ENCODE measurements at regions not wholly inside any gene's neighbourhood (a gene's known extent, or its start where the extent isn't known, plus 50 kb on each side); places are given as distances from the start of the nearest gene placed in this dataset.

GRCh38 chr14:26941521-26941920 is 343.7 kb upstream of the NOVA1 start:
- no peaks in the 10 kb centered on the region for H3K4me1 ChIP-seq (ENCODE audit: control insufficient read depth, insufficient read depth, low read length)
- no peaks in the 10 kb centered on the region for H3K9me3 ChIP-seq (ENCODE audit: control insufficient read depth, insufficient read depth, low read depth, low read length)
- H3K27ac ChIP-seq (ENCODE audit: low read length), result no peak overlapping the region
- no peak for DNase-seq (ENCODE audit: low read depth, low spot score)
- no peaks in the 10 kb centered on the region for H3K36me3 ChIP-seq (ENCODE audit: control insufficient read depth, insufficient read depth, low read length)
- no peak for ATAC-seq
- in situ Hi-C loops (cut with HindIII; ENCODE audit: low pct_unique_long_range_greater_than_20kb, low sequenced_read_pairs), result no loop called here
- no peak overlapping the region for H3K4me3 ChIP-seq (ENCODE audit: low read depth in 2 of 2, low read length in 2 of 2)
- TF ChIP-seq, protein P1, sequence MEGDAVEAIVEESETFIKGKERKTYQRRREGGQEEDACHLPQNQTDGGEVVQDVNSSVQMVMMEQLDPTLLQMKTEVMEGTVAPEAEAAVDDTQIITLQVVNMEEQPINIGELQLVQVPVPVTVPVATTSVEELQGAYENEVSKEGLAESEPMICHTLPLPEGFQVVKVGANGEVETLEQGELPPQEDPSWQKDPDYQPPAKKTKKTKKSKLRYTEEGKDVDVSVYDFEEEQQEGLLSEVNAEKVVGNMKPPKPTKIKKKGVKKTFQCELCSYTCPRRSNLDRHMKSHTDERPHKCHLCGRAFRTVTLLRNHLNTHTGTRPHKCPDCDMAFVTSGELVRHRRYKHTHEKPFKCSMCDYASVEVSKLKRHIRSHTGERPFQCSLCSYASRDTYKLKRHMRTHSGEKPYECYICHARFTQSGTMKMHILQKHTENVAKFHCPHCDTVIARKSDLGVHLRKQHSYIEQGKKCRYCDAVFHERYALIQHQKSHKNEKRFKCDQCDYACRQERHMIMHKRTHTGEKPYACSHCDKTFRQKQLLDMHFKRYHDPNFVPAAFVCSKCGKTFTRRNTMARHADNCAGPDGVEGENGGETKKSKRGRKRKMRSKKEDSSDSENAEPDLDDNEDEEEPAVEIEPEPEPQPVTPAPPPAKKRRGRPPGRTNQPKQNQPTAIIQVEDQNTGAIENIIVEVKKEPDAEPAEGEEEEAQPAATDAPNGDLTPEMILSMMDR (IDR thresholded peaks at IDR 0.05), result no peak
- no peak for TF ChIP-seq SIN3A (IDR thresholded peaks at IDR 0.05; ENCODE audit: borderline replicate concordance, insufficient read depth, low read depth, low read length)
- no peak for TF ChIP-seq POLR2AphosphoS5 (IDR thresholded peaks at IDR 0.05; ENCODE audit: low read depth, low read length)
- TF ChIP-seq TCF7L2 (IDR thresholded peaks at IDR 0.05; ENCODE audit: low read depth, low read length), result no peak
- TF ChIP-seq, protein P2, sequence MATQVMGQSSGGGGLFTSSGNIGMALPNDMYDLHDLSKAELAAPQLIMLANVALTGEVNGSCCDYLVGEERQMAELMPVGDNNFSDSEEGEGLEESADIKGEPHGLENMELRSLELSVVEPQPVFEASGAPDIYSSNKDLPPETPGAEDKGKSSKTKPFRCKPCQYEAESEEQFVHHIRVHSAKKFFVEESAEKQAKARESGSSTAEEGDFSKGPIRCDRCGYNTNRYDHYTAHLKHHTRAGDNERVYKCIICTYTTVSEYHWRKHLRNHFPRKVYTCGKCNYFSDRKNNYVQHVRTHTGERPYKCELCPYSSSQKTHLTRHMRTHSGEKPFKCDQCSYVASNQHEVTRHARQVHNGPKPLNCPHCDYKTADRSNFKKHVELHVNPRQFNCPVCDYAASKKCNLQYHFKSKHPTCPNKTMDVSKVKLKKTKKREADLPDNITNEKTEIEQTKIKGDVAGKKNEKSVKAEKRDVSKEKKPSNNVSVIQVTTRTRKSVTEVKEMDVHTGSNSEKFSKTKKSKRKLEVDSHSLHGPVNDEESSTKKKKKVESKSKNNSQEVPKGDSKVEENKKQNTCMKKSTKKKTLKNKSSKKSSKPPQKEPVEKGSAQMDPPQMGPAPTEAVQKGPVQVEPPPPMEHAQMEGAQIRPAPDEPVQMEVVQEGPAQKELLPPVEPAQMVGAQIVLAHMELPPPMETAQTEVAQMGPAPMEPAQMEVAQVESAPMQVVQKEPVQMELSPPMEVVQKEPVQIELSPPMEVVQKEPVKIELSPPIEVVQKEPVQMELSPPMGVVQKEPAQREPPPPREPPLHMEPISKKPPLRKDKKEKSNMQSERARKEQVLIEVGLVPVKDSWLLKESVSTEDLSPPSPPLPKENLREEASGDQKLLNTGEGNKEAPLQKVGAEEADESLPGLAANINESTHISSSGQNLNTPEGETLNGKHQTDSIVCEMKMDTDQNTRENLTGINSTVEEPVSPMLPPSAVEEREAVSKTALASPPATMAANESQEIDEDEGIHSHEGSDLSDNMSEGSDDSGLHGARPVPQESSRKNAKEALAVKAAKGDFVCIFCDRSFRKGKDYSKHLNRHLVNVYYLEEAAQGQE (IDR thresholded peaks at IDR 0.05; ENCODE audit: insufficient read depth in 1 of 2, low read depth in 2 of 2, low read length in 1 of 2), result no peak
- H3K27me3 ChIP-seq (ENCODE audit: control insufficient read depth, insufficient read depth, low read length), result no peaks in the 10 kb centered on the region
- intact Hi-C loops (cut with micrococcal nuclease; ENCODE audit: unreplicated experiment), result no loop called here
- no TSS peak for BruUV-seq (replicated peaks)
- ChIA-PET CTCF (no interaction called here), POLR2A (no interaction called here)

- Histone ChIP-seq H3K4me3 (ENCODE audit: low read depth in 2 of 2, low read length in 2 of 2) (no peak overlapping the region), H3K27me3 (ENCODE audit: control insufficient read depth, insufficient read depth, low read length) (no peaks in the 10 kb centered on the region), H3K27ac (ENCODE audit: low read length) (no peak overlapping the region), H3K4me1 (ENCODE audit: control insufficient read depth, insufficient read depth, low read length) (no peaks in the 10 kb centered on the region), H3K36me3 (ENCODE audit: control insufficient read depth, insufficient read depth, low read length) (no peaks in the 10 kb centered on the region), H3K9me3 (ENCODE audit: control insufficient read depth, insufficient read depth, low read depth, low read length) (no peaks in the 10 kb centered on the region)
- ATAC-seq (no peak), DNase-seq (ENCODE audit: low read depth, low spot score) (no peak)
- BruUV-seq (replicated peaks), result no TSS peak
- ChIA-PET CTCF (no interaction called here), POLR2A (no interaction called here)
- in situ Hi-C loops (cut with HindIII; ENCODE audit: low pct_unique_long_range_greater_than_20kb, low sequenced_read_pairs) (no loop called here), intact Hi-C loops (cut with micrococcal nuclease; ENCODE audit: unreplicated experiment) (no loop called here)
- TF ChIP-seq SIN3A (IDR thresholded peaks at IDR 0.05; ENCODE audit: borderline replicate concordance, insufficient read depth, low read depth, low read length) (no peak), POLR2AphosphoS5 (IDR thresholded peaks at IDR 0.05; ENCODE audit: low read depth, low read length) (no peak), TCF7L2 (IDR thresholded peaks at IDR 0.05; ENCODE audit: low read depth, low read length) (no peak)
- TF ChIP-seq, protein P2 (IDR thresholded peaks at IDR 0.05; ENCODE audit: insufficient read depth in 1 of 2, low read depth in 2 of 2, low read length in 1 of 2), result no peak
- TF ChIP-seq, protein P1 (IDR thresholded peaks at IDR 0.05), result no peak
These were observed 349.4 kb upstream of the NOVA1 start for GRCh38 chr14:26947265-26947664.
